Astrocyte (in vitro differentiated cells and primary cell): ENCODE measurements at regions not wholly inside any gene's neighbourhood (a gene's known extent, or its start where the extent isn't known, plus 50 kb on each side); places are given as distances from the start of the nearest gene placed in this dataset.
A peak's percentile ranks its signal among the peaks of the same experiment; 100 is the strongest.

Experiments
- DNase-seq: peaks from one replicate; pipeline ENCODE4 v3.0.0-alpha.2; 2010; ENCODE audit warnings: low read depth
- FAIRE-seq: peaks from 2 replicates; lab custom pipeline; 2011; peaks lifted over from hg19 to GRCh38; lab: Jason Lieb, UNC
- H2AFZ ChIP-seq: 2 replicates; pipeline ENCODE4 v1.6.0; 2012; ENCODE audit warnings: low read depth, low read length, inconsistent platforms
- H3K27ac ChIP-seq: 2 replicates; pipeline ENCODE4 v1.5.1; 2011; ENCODE audit warnings: low read depth, low read length, inconsistent platforms
- H3K27me3 ChIP-seq: 2 replicates; pipeline ENCODE4 v1.6.0; 2011; ENCODE audit warnings: low read length, inconsistent platforms; ENCODE audit not compliant: insufficient read depth
- H3K36me3 ChIP-seq: 2 replicates; pipeline ENCODE4 v1.5.1; 2011; ENCODE audit warnings: low read length, inconsistent platforms; ENCODE audit not compliant: insufficient read depth
- H3K4me1 ChIP-seq: 2 replicates; pipeline ENCODE4 v1.5.1; 2011; ENCODE audit warnings: low read length, inconsistent platforms; ENCODE audit not compliant: insufficient read depth
- H3K4me2 ChIP-seq: 2 replicates; pipeline ENCODE4 v1.6.0; 2012; ENCODE audit warnings: low read length, inconsistent platforms
- H3K4me3 ChIP-seq: 2 replicates; pipeline ENCODE4 v1.5.1; 2011; ENCODE audit warnings: low read depth, mild to moderate bottlenecking, low read length, inconsistent platforms; ENCODE audit not compliant: insufficient read depth
- H3K79me2 ChIP-seq: 2 replicates; pipeline ENCODE4 v1.6.0; 2012; ENCODE audit warnings: mild to moderate bottlenecking, low read length, inconsistent platforms; ENCODE audit not compliant: insufficient read depth
- H3K9ac ChIP-seq: 2 replicates; pipeline ENCODE4 v1.6.0; 2012; ENCODE audit warnings: mild to moderate bottlenecking, low read length, inconsistent platforms
- H3K9me3 ChIP-seq: 2 replicates; pipeline ENCODE4 v1.5.1; 2012; ENCODE audit warnings: low read depth, mild to moderate bottlenecking, low read length, inconsistent platforms; ENCODE audit not compliant: insufficient read depth
- H4K20me1 ChIP-seq: 2 replicates; pipeline ENCODE4 v1.6.0; 2012; ENCODE audit warnings: low read length, inconsistent platforms; ENCODE audit not compliant: insufficient read depth
- H3K27ac Mint-ChIP-seq: one replicate; pipeline ENCODE4 v1.8.0; 2021; ENCODE audit warnings: mild to moderate bottlenecking, mixed read lengths; ENCODE audit not compliant: unreplicated experiment
- H3K27me3 Mint-ChIP-seq: one replicate; pipeline ENCODE4 v1.8.0; 2021; ENCODE audit warnings: low read depth, mixed read lengths; ENCODE audit not compliant: unreplicated experiment
- H3K36me3 Mint-ChIP-seq: one replicate; pipeline ENCODE4 v1.8.0; 2021; ENCODE audit warnings: low read depth, mixed read lengths; ENCODE audit not compliant: unreplicated experiment
- H3K4me1 Mint-ChIP-seq: one replicate; pipeline ENCODE4 v1.8.0; 2021; ENCODE audit warnings: low read depth, mixed read lengths; ENCODE audit not compliant: unreplicated experiment
- H3K4me3 Mint-ChIP-seq: one replicate; pipeline ENCODE4 v1.8.0; 2021; ENCODE audit warnings: mild to moderate bottlenecking, moderate library complexity, mixed read lengths; ENCODE audit not compliant: unreplicated experiment
- H3K9me3 Mint-ChIP-seq: one replicate; pipeline ENCODE4 v1.8.0; 2021; ENCODE audit warnings: mild to moderate bottlenecking, mixed read lengths; ENCODE audit not compliant: unreplicated experiment
- CTCF ChIP-seq: IDR thresholded peaks from 2 replicates; pipeline ENCODE4 v1.5.1; 2011; ENCODE audit warnings: low read depth, mild to moderate bottlenecking, inconsistent platforms, low read length, moderate library complexity; ENCODE audit not compliant: insufficient read depth
- EZH2 ChIP-seq: IDR thresholded peaks from 2 replicates; pipeline ENCODE4 v1.6.1; 2012; ENCODE audit warnings: mild to moderate bottlenecking, low read length, inconsistent platforms; ENCODE audit not compliant: insufficient read depth

- Histone ChIP-seq H3K4me2 (no peak overlapping the region), H2AFZ (no peak overlapping the region), H3K27me3 (no peaks in the 10 kb centered on the region), H3K27ac (no peak overlapping the region), H4K20me1 (peaks cover 7% of the 10 kb centered on the region), H3K4me3 (no peak overlapping the region), H3K9me3 (no peaks in the 10 kb centered on the region), H3K36me3 (no peaks in the 10 kb centered on the region), H3K9ac (no peak overlapping the region), H3K4me1 (peaks cover 3% of the 10 kb centered on the region), H3K79me2 (no peaks in the 10 kb centered on the region)
- FAIRE-seq (no peak), DNase-seq (no peak)
- TF ChIP-seq CTCF, result no peak
- TF ChIP-seq EZH2, result no peak
- H3K9me3 Mint-ChIP-seq, result no peaks in the 10 kb centered on the region
- H3K27ac Mint-ChIP-seq, result peak overlapping the region; percentile 70
- peaks cover 41% of the 10 kb centered on the region for H3K4me1 Mint-ChIP-seq
- H3K36me3 Mint-ChIP-seq, result peaks cover 24% of the 10 kb centered on the region
- no peak overlapping the region for H3K4me3 Mint-ChIP-seq
- no peaks in the 10 kb centered on the region for H3K27me3 Mint-ChIP-seq
These were observed 255.2 kb upstream of the KLF14 start for GRCh38 chr7:130989101-130989795.

- Histone ChIP-seq H3K4me1 (peaks cover 9% of the 10 kb centered on the region), H3K9ac (no peak overlapping the region), H3K27me3 (no peaks in the 10 kb centered on the region), H4K20me1 (peaks cover 15% of the 10 kb centered on the region), H3K27ac (no peak overlapping the region), H2AFZ (no peak overlapping the region), H3K4me3 (no peak overlapping the region), H3K79me2 (no peaks in the 10 kb centered on the region), H3K9me3 (no peaks in the 10 kb centered on the region), H3K36me3 (no peaks in the 10 kb centered on the region), H3K4me2 (no peak overlapping the region)
- Mint-ChIP-seq H3K36me3 (peaks cover 24% of the 10 kb centered on the region), H3K4me3 (no peak overlapping the region), H3K27me3 (no peaks in the 10 kb centered on the region), H3K4me1 (peaks cover 51% of the 10 kb centered on the region), H3K9me3 (no peaks in the 10 kb centered on the region), H3K27ac (no peak overlapping the region)
- FAIRE-seq (no peak), DNase-seq (no peak)
- TF ChIP-seq CTCF (no peak), EZH2 (no peak)
These were observed 256.3 kb upstream of the KLF14 start for GRCh38 chr7:130990178-130990832.
